Uterus (tissue), 2 donors: ENCODE measurements at regions not wholly inside any gene's neighbourhood (a gene's known extent, or its start where the extent isn't known, plus 50 kb on each side); places are given as distances from the start of the nearest gene placed in this dataset.

ENCODE experiments used
- CTCF ChIP-seq, 4 experiments: fragments of 200-600 bp in 2 of 4; fragments of 450-650 bp in 2 of 4; sonication (generic) in 2 of 4; IDR thresholded peaks; one replicate each; pipeline ENCODE4 v1.5.1; 2016 to 2019; ENCODE audit warnings: antibody characterized with exemption in 4 of 4, mild to moderate bottlenecking in 2 of 4, moderate library complexity in 1 of 4
- POLR2A ChIP-seq, 2 donors: fragments of 450-650 bp; IDR thresholded peaks; one replicate each; pipeline ENCODE4 v1.6.1; 2016; ENCODE audit warnings: antibody characterized with exemption in 2 of 2, mild to moderate bottlenecking in 1 of 2, moderate library complexity in 1 of 2

DNA sequence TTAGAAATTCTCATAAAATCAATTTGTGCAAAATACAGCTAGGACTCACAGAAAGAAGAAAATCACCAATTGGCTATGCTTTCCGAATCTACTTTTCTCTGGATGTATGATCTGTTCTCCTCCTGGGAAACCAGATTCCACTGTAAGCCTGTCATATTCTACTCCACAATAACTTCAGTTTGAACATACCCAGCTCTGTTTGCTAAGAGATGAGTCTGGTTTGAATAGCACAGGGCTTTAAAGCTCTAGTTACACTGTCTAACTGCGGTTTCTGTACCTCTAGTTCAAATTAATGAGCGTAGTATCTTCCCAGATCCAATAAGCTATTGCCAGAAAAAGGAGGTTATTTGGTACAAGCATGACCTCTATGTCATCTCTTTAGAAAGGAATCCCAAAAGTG, 270.1 kb downstream of the DAD1 start:
- TF ChIP-seq CTCF (IDR thresholded peaks at IDR 0.05) = no peak
- TF ChIP-seq POLR2A (IDR thresholded peaks at IDR 0.05) = no peak
